ENCODE measurements at regions not wholly inside any gene's neighbourhood (a gene's known extent, or its start where the extent isn't known, plus 50 kb on each side); places are given as distances from the start of the nearest gene placed in this dataset.

GRCh38 chr3:150069633-150070032, 98.9 kb upstream of the PFN2 start:
- no peak for TF ChIP-seq POLR2A (IDR thresholded peaks at IDR 0.05)
- TF ChIP-seq, protein P1, sequence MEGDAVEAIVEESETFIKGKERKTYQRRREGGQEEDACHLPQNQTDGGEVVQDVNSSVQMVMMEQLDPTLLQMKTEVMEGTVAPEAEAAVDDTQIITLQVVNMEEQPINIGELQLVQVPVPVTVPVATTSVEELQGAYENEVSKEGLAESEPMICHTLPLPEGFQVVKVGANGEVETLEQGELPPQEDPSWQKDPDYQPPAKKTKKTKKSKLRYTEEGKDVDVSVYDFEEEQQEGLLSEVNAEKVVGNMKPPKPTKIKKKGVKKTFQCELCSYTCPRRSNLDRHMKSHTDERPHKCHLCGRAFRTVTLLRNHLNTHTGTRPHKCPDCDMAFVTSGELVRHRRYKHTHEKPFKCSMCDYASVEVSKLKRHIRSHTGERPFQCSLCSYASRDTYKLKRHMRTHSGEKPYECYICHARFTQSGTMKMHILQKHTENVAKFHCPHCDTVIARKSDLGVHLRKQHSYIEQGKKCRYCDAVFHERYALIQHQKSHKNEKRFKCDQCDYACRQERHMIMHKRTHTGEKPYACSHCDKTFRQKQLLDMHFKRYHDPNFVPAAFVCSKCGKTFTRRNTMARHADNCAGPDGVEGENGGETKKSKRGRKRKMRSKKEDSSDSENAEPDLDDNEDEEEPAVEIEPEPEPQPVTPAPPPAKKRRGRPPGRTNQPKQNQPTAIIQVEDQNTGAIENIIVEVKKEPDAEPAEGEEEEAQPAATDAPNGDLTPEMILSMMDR (IDR thresholded peaks at IDR 0.05): no peak
